ENCODE measurements at regions not wholly inside any gene's neighbourhood (a gene's known extent, or its start where the extent isn't known, plus 50 kb on each side); places are given as distances from the start of the nearest gene placed in this dataset.

DNA sequence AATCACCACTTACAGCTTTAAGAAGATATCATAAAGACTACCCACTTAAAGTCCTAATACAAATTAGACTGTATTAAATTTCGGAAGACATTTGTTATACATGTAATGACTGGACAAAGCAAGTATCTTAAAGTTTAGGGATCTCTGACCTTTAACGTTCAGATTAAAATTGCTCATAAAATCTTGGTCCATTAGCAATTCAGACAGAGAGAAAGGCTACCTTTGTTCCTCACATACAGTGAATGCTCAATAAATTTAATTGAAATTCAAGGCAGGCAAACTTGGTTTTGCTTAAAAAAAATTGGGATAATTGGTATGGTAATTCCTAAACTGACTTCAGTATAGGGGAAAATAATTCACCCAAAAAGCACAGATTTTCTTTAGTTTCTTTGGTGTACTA lies 285.9 kb upstream of the EMCN start:
- WGBS, 2 donors: 86 to 92% methylated on average over 2 of the region's 2 CpGs
- Histone ChIP-seq H3K9me3 (ENCODE audit: control insufficient read depth in 2 of 2, insufficient read depth in 1 of 2, low read depth in 1 of 2, low read length in 1 of 2) (no peaks in the 10 kb centered on the region), H3K36me3 (ENCODE audit: control insufficient read depth in 2 of 2, insufficient read depth in 2 of 2, low read length in 1 of 2) (no peaks in the 10 kb centered on the region), H3K4me1 (ENCODE audit: control insufficient read depth in 2 of 2, insufficient read depth in 2 of 2, low read length in 1 of 2) (no peaks in the 10 kb centered on the region), H3K4me3 (ENCODE audit: low read depth in 1 of 2, low read length in 2 of 2) (no peak overlapping the region), H3K27me3 (ENCODE audit: control insufficient read depth in 1 of 2, insufficient read depth in 2 of 2, low read length in 2 of 2) (no peaks in the 10 kb centered on the region), H3K27ac (ENCODE audit: low read depth in 2 of 2, low read length in 1 of 2) (no peak overlapping the region)

DNA sequence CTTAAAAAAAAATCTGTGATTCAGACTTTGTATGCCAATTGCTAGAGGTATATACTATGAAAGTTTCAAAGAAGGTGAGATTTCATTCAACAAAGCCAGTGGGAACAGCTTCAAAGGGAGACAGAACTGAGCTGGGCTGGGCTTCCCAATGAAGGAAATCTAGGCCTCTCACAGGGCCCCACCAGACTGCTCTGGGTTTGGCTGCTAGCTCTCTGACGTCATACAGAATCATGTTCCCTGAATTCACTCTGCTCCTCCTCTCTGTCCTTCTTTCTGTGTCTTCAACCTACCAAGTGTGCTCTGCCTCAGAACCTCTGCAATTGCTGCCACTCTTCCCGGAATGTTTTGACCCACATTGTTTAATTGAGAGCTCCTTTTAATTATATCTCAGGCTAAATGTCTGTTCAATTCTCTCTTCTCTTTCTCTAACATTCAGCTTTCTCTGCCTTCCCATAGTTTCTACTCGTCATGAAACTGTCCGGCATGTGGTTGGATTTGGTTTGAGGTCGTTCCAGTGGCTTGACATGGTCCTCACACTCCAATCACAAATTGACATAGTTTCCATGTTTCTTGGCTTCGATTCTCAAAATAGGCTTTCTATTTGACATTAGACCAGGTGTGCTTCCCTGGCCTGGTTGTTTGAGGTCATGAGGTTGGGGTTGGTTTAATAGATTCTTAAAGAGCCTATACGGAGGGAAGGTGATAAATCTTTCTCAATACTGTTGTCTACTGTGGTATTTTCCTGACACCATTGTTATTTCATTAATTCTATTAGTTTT lies 282.1 kb upstream of the EMCN start:
- Histone ChIP-seq H3K9me3 (ENCODE audit: control insufficient read depth in 2 of 2, insufficient read depth in 1 of 2, low read depth in 1 of 2, low read length in 1 of 2) (no peaks in the 10 kb centered on the region), H3K4me1 (ENCODE audit: control insufficient read depth in 2 of 2, insufficient read depth in 2 of 2, low read length in 1 of 2) (no peaks in the 10 kb centered on the region), H3K36me3 (ENCODE audit: control insufficient read depth in 2 of 2, insufficient read depth in 2 of 2, low read length in 1 of 2) (no peaks in the 10 kb centered on the region), H3K27me3 (ENCODE audit: control insufficient read depth in 1 of 2, insufficient read depth in 2 of 2, low read length in 2 of 2) (no peaks in the 10 kb centered on the region), H3K4me3 (ENCODE audit: low read depth in 1 of 2, low read length in 2 of 2) (no peak overlapping the region), H3K27ac (ENCODE audit: low read depth in 2 of 2, low read length in 1 of 2) (no peak overlapping the region)
- WGBS, 2 donors: 78 to 81% methylated on average over 7 of the region's 7 CpGs

DNA sequence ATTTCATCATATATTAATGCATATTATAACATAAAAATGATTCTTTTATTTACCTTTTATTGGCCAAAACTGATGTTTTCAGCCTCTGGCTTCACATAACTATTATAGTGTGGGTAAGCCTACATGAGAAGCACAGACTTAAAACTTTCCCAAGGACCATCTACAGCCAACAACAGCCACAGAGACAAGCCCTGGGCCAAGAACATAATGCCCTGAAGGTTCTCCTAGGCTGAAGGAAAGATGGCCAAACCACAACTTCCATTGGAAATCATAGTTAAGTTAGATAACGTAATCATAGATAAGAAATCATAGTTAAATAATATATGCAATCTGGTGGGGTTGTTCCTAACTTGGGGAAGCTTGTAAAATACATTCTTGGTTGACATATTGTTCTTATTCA lies 280.0 kb upstream of the EMCN start:
- no peak overlapping the region for H3K27ac ChIP-seq (ENCODE audit: low read depth in 2 of 2, low read length in 1 of 2)
- no peak overlapping the region for H3K4me3 ChIP-seq (ENCODE audit: low read depth in 1 of 2, low read length in 2 of 2)
- no peaks in the 10 kb centered on the region for H3K36me3 ChIP-seq (ENCODE audit: control insufficient read depth in 2 of 2, insufficient read depth in 2 of 2, low read length in 1 of 2)
- no peaks in the 10 kb centered on the region for H3K27me3 ChIP-seq (ENCODE audit: control insufficient read depth in 1 of 2, insufficient read depth in 2 of 2, low read length in 2 of 2)
- H3K4me1 ChIP-seq (ENCODE audit: control insufficient read depth in 2 of 2, insufficient read depth in 2 of 2, low read length in 1 of 2): no peaks in the 10 kb centered on the region
- H3K9me3 ChIP-seq (ENCODE audit: control insufficient read depth in 2 of 2, insufficient read depth in 1 of 2, low read depth in 1 of 2, low read length in 1 of 2): no peaks in the 10 kb centered on the region
- WGBS, 2 donors: 0% methylated on average over 1 of the region's 1 CpG

DNA sequence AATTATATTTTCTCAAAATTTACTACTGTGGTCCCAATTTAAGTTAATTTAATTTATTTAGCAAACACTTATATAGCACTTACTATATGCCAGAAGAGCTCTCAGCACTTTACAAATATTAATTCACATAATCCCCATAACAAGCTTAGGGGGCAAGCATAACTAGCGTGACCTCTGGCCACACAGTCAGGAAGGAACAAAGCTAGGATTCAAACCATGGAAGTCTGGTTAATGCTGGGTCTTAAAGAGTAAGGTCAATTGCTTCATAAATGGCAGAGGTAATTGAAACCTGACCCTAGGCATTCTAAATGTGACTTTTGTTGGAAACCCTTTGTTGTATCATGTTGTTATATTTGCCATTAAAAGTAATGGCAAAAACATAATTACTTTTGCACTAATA lies 279.5 kb upstream of the EMCN start:
- Histone ChIP-seq H3K36me3 (ENCODE audit: control insufficient read depth in 2 of 2, insufficient read depth in 2 of 2, low read length in 1 of 2) (no peaks in the 10 kb centered on the region), H3K27ac (ENCODE audit: low read depth in 2 of 2, low read length in 1 of 2) (no peak overlapping the region), H3K4me3 (ENCODE audit: low read depth in 1 of 2, low read length in 2 of 2) (no peak overlapping the region), H3K9me3 (ENCODE audit: control insufficient read depth in 2 of 2, insufficient read depth in 1 of 2, low read depth in 1 of 2, low read length in 1 of 2) (no peaks in the 10 kb centered on the region), H3K4me1 (ENCODE audit: control insufficient read depth in 2 of 2, insufficient read depth in 2 of 2, low read length in 1 of 2) (no peaks in the 10 kb centered on the region), H3K27me3 (ENCODE audit: control insufficient read depth in 1 of 2, insufficient read depth in 2 of 2, low read length in 2 of 2) (no peaks in the 10 kb centered on the region)
- 97 to 98% methylated on average over 1 of the region's 1 CpG for WGBS, 2 donors

DNA sequence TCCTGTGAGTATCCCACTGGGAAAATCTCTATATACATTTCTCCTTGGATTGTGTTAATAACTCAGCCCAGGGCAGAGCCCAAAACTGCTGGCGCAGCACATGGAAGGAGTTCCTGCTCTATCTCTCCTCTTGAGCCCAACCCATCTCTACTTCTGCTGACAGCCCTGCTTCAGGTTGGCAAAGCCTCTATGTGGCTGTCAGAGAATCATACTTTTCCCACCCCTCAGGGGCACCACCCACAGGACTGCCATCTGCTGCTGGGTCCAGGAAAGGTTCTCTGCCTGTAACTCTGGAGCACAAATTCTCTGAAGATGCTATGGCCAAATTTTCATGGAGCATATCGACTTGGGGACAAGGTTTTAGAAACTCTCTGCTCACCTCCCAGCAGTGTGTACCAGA lies 278.5 kb upstream of the EMCN start:
- no peaks in the 10 kb centered on the region for H3K4me1 ChIP-seq (ENCODE audit: control insufficient read depth in 2 of 2, insufficient read depth in 2 of 2, low read length in 1 of 2)
- 87 to 88% methylated on average over 2 of the region's 2 CpGs for WGBS, 2 donors
- no peaks in the 10 kb centered on the region for H3K36me3 ChIP-seq (ENCODE audit: control insufficient read depth in 2 of 2, insufficient read depth in 2 of 2, low read length in 1 of 2)
- no peaks in the 10 kb centered on the region for H3K27me3 ChIP-seq (ENCODE audit: control insufficient read depth in 1 of 2, insufficient read depth in 2 of 2, low read length in 2 of 2)
- no peak overlapping the region for H3K27ac ChIP-seq (ENCODE audit: low read depth in 2 of 2, low read length in 1 of 2)
- no peaks in the 10 kb centered on the region for H3K9me3 ChIP-seq (ENCODE audit: control insufficient read depth in 2 of 2, insufficient read depth in 1 of 2, low read depth in 1 of 2, low read length in 1 of 2)
- no peak overlapping the region for H3K4me3 ChIP-seq (ENCODE audit: low read depth in 1 of 2, low read length in 2 of 2)

DNA sequence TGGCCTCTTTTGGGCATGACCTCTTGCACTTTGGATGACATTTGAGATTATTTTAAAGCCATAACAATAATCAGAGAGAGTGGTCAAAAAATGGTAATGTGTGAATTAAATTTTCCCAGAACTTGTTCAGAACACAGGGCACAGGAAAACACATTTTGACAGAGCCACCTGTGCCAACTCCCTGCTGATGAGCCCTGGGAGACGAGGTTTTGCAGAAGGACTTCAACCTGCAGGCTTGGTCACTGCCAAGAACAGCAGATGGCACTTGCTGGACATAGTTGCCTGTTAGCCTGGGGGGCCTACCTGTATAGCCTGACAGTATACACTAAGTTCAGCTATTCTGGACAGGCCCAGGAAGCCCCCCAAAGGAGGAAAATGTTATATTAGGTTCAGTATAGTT lies 277.8 kb upstream of the EMCN start:
- Histone ChIP-seq H3K4me3 (ENCODE audit: low read depth in 1 of 2, low read length in 2 of 2) (no peak overlapping the region), H3K9me3 (ENCODE audit: control insufficient read depth in 2 of 2, insufficient read depth in 1 of 2, low read depth in 1 of 2, low read length in 1 of 2) (no peaks in the 10 kb centered on the region), H3K27ac (ENCODE audit: low read depth in 2 of 2, low read length in 1 of 2) (no peak overlapping the region), H3K27me3 (ENCODE audit: control insufficient read depth in 1 of 2, insufficient read depth in 2 of 2, low read length in 2 of 2) (no peaks in the 10 kb centered on the region), H3K4me1 (ENCODE audit: control insufficient read depth in 2 of 2, insufficient read depth in 2 of 2, low read length in 1 of 2) (no peaks in the 10 kb centered on the region), H3K36me3 (ENCODE audit: control insufficient read depth in 2 of 2, insufficient read depth in 2 of 2, low read length in 1 of 2) (no peaks in the 10 kb centered on the region)
- 68 to 74% methylated on average over 1 of the region's 1 CpG for WGBS, 2 donors

DNA sequence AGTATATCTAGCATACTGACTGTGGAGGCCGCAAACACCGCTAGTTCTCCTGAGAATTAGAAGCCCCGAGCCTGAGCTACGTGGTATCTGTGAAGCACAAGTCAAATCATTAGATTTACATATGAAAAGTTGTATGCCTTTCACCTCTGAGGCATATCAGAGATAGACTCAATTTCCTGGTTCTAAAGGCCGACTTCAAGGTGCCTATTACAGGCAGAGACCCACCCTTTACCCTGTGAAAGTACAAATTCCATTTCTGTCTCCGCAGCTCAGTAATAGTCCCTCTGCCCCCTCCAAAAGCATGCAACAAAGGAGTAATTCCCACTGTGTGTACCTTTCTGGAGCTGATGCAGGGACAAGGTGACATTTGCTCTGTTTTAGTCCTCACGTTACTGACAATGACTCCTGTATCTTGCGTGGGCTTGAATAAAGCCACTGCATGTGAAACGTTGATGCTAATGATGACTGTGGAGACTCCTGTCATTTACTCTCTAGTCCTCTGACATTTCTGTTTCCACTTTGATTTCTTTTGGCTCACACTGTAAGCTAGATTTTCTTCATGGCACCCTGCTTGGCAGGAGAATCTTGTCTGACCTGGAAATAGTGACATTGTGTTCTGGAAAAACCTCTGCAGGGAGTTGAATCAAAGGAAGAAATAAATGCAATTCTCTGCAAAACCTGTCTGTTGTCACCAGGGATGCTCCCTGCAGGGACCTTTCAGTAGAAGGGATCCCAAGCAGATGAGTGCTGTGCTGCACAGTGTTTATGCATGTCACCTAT lies 273.2 kb upstream of the EMCN start:
- Histone ChIP-seq H3K4me3 (ENCODE audit: low read depth in 1 of 2, low read length in 2 of 2) (no peak overlapping the region), H3K9me3 (ENCODE audit: control insufficient read depth in 2 of 2, insufficient read depth in 1 of 2, low read depth in 1 of 2, low read length in 1 of 2) (no peaks in the 10 kb centered on the region), H3K27me3 (ENCODE audit: control insufficient read depth in 1 of 2, insufficient read depth in 2 of 2, low read length in 2 of 2) (no peaks in the 10 kb centered on the region), H3K27ac (ENCODE audit: low read depth in 2 of 2, low read length in 1 of 2) (no peak overlapping the region), H3K4me1 (ENCODE audit: control insufficient read depth in 2 of 2, insufficient read depth in 2 of 2, low read length in 1 of 2) (no peaks in the 10 kb centered on the region), H3K36me3 (ENCODE audit: control insufficient read depth in 2 of 2, insufficient read depth in 2 of 2, low read length in 1 of 2) (no peaks in the 10 kb centered on the region)
- 68 to 82% methylated on average over 9 of the region's 9 CpGs for WGBS, 2 donors

DNA sequence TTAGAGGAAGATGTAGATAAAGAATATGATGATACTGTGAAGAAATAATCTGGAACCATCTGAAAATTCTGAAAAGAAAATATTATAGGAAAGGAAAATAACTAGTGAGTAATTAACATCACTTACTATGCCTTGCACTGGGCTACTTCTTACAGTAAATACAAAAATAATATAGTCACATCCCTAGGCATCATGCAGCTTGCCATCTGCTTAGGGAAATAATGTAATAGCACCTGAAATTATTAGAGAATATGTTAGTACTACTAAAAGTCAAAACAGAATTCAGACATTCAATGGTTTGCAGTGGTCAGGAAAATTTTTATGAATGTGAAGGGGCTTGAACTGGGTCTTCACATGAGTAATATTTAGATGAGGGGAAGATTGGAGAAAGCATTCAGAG lies 272.2 kb upstream of the EMCN start:
- no peaks in the 10 kb centered on the region for H3K4me1 ChIP-seq (ENCODE audit: control insufficient read depth in 2 of 2, insufficient read depth in 2 of 2, low read length in 1 of 2)
- no peaks in the 10 kb centered on the region for H3K27me3 ChIP-seq (ENCODE audit: control insufficient read depth in 1 of 2, insufficient read depth in 2 of 2, low read length in 2 of 2)
- no peak overlapping the region for H3K4me3 ChIP-seq (ENCODE audit: low read depth in 1 of 2, low read length in 2 of 2)
- no peak overlapping the region for H3K27ac ChIP-seq (ENCODE audit: low read depth in 2 of 2, low read length in 1 of 2)
- H3K36me3 ChIP-seq (ENCODE audit: control insufficient read depth in 2 of 2, insufficient read depth in 2 of 2, low read length in 1 of 2): no peaks in the 10 kb centered on the region
- H3K9me3 ChIP-seq (ENCODE audit: control insufficient read depth in 2 of 2, insufficient read depth in 1 of 2, low read depth in 1 of 2, low read length in 1 of 2): no peaks in the 10 kb centered on the region

DNA sequence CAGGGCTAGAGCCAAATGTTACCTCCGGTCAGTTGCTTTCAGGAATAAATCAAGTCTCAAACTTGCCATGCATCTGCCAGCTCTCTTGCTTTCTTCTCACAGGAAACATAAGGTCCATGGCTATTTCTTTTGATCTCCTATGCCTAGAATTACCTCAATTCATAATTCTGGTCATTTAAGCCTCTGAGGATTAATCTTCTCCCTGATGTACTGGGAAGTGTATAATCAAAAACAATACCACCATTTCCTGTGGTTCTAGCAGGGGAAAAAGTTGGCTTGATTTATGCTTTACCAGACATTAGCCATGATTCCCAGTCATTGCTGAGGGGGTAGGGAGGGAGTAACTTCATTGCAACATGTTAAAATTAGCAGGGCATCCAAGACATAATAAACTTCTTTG lies 268.7 kb upstream of the EMCN start:
- H3K4me1 ChIP-seq (ENCODE audit: control insufficient read depth in 2 of 2, insufficient read depth in 2 of 2, low read length in 1 of 2): no peaks in the 10 kb centered on the region
- no peaks in the 10 kb centered on the region for H3K9me3 ChIP-seq (ENCODE audit: control insufficient read depth in 2 of 2, insufficient read depth in 1 of 2, low read depth in 1 of 2, low read length in 1 of 2)
- 69% methylated on average over 1 of the region's 1 CpG for WGBS, 2 donors
- H3K27ac ChIP-seq (ENCODE audit: low read depth in 2 of 2, low read length in 1 of 2): no peak overlapping the region
- H3K36me3 ChIP-seq (ENCODE audit: control insufficient read depth in 2 of 2, insufficient read depth in 2 of 2, low read length in 1 of 2): no peaks in the 10 kb centered on the region
- H3K4me3 ChIP-seq (ENCODE audit: low read depth in 1 of 2, low read length in 2 of 2): no peak overlapping the region
- no peaks in the 10 kb centered on the region for H3K27me3 ChIP-seq (ENCODE audit: control insufficient read depth in 1 of 2, insufficient read depth in 2 of 2, low read length in 2 of 2)

DNA sequence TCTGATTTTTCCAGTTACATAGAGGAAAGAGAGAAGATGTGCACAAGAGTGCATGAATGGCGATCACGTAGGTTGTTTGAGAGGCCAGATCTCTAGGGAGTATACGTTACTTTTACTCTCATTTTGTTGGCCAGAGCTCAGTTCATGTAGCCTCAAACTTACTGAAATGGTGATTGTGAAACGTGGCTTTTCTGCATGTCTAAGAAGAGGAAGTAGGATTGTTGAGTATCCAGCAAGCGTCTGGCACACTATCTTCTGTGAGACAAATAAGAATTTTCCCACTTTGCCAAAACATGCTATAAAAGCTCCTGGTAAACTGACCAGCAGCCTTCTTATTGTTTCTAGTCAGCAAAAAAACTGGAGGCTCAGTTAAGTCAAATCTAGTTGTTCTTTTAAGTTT lies 264.5 kb upstream of the EMCN start:
- 42% methylated on average over 5 of the region's 5 CpGs for WGBS, 2 donors
- H3K4me3 ChIP-seq (ENCODE audit: low read depth in 1 of 2, low read length in 2 of 2): no peak overlapping the region
- H3K27me3 ChIP-seq (ENCODE audit: control insufficient read depth in 1 of 2, insufficient read depth in 2 of 2, low read length in 2 of 2): no peaks in the 10 kb centered on the region
- H3K36me3 ChIP-seq (ENCODE audit: control insufficient read depth in 2 of 2, insufficient read depth in 2 of 2, low read length in 1 of 2): no peaks in the 10 kb centered on the region
- H3K9me3 ChIP-seq (ENCODE audit: control insufficient read depth in 2 of 2, insufficient read depth in 1 of 2, low read depth in 1 of 2, low read length in 1 of 2): peaks cover 0 to 7% of the 10 kb centered on the region in 2 donors
- H3K27ac ChIP-seq (ENCODE audit: low read depth in 2 of 2, low read length in 1 of 2): no peak overlapping the region
- H3K4me1 ChIP-seq (ENCODE audit: control insufficient read depth in 2 of 2, insufficient read depth in 2 of 2, low read length in 1 of 2): no peaks in the 10 kb centered on the region

Data from esophagus (tissue), 2 donors.